ENCODE measurements at regions not wholly inside any gene's neighbourhood (a gene's known extent, or its start where the extent isn't known, plus 50 kb on each side); places are given as distances from the start of the nearest gene placed in this dataset.

- H3K9me3 ChIP-seq (ENCODE audit: control insufficient read depth, insufficient read depth, low read depth, low read length) = no peaks in the 10 kb centered on the region
- H3K9ac ChIP-seq (ENCODE audit: low read length) = no peak overlapping the region
- no peaks in the 10 kb centered on the region for H3K36me3 ChIP-seq (ENCODE audit: control insufficient read depth, insufficient read depth, low read length)
- H3K4me3 ChIP-seq (ENCODE audit: low read depth, low read length) = no peak overlapping the region
- peaks cover 30% of the 10 kb centered on the region for H3K27me3 ChIP-seq (ENCODE audit: control insufficient read depth, insufficient read depth, low read length)
- no peak overlapping the region for H3K27ac ChIP-seq (ENCODE audit: low read depth, low read length)
- no peaks in the 10 kb centered on the region for H3K4me1 ChIP-seq (ENCODE audit: control insufficient read depth, insufficient read depth, low read length)
Observed at GRCh38 chr3:74535281-74535680, 79.2 kb downstream of the CNTN3 start.

GRCh38 chr3:74534611-74535010, 79.8 kb downstream of the CNTN3 start:
- Histone ChIP-seq H3K27me3 (ENCODE audit: control insufficient read depth, insufficient read depth, low read length) (peaks cover 32% of the 10 kb centered on the region), H3K4me1 (ENCODE audit: control insufficient read depth, insufficient read depth, low read length) (no peaks in the 10 kb centered on the region), H3K27ac (ENCODE audit: low read depth, low read length) (no peak overlapping the region), H3K4me3 (ENCODE audit: low read depth, low read length) (no peak overlapping the region), H3K9me3 (ENCODE audit: control insufficient read depth, insufficient read depth, low read depth, low read length) (no peaks in the 10 kb centered on the region), H3K9ac (ENCODE audit: low read length) (no peak overlapping the region), H3K36me3 (ENCODE audit: control insufficient read depth, insufficient read depth, low read length) (no peaks in the 10 kb centered on the region)

- Histone ChIP-seq H3K36me3 (ENCODE audit: control insufficient read depth, insufficient read depth, low read length) (no peaks in the 10 kb centered on the region), H3K4me3 (ENCODE audit: low read depth, low read length) (no peak overlapping the region), H3K9ac (ENCODE audit: low read length) (no peak overlapping the region), H3K27me3 (ENCODE audit: control insufficient read depth, insufficient read depth, low read length) (peaks cover 30% of the 10 kb centered on the region), H3K27ac (ENCODE audit: low read depth, low read length) (no peak overlapping the region), H3K9me3 (ENCODE audit: control insufficient read depth, insufficient read depth, low read depth, low read length) (no peaks in the 10 kb centered on the region), H3K4me1 (ENCODE audit: control insufficient read depth, insufficient read depth, low read length) (no peaks in the 10 kb centered on the region)
Observed at GRCh38 chr3:74532446-74532845, 82.0 kb downstream of the CNTN3 start.

DNA sequence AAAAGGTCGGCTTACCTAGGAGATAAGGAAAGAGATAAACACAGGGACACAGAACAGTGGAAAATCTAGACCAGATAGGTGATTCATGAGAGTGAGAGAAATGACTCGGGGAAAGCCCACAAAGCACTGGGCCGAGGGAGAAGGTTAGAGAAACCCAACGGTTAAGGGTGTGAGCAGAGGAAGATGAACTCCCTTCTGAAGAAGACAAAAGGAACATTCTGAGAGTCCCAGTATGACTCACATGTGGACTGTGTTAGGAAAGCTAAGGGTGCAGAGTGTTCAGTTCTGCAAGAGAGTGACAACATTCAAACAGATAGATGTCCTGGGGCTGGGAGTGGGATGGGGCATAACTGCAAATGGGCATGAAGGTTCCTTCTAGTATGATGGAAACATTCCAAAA, 83.0 kb downstream of the CNTN3 start:
- Histone ChIP-seq H3K4me1 (ENCODE audit: control insufficient read depth, insufficient read depth, low read length) (no peaks in the 10 kb centered on the region), H3K9me3 (ENCODE audit: control insufficient read depth, insufficient read depth, low read depth, low read length) (no peaks in the 10 kb centered on the region), H3K4me3 (ENCODE audit: low read depth, low read length) (no peak overlapping the region), H3K27me3 (ENCODE audit: control insufficient read depth, insufficient read depth, low read length) (peaks cover 30% of the 10 kb centered on the region), H3K9ac (ENCODE audit: low read length) (no peak overlapping the region), H3K27ac (ENCODE audit: low read depth, low read length) (no peak overlapping the region), H3K36me3 (ENCODE audit: control insufficient read depth, insufficient read depth, low read length) (no peaks in the 10 kb centered on the region)

DNA sequence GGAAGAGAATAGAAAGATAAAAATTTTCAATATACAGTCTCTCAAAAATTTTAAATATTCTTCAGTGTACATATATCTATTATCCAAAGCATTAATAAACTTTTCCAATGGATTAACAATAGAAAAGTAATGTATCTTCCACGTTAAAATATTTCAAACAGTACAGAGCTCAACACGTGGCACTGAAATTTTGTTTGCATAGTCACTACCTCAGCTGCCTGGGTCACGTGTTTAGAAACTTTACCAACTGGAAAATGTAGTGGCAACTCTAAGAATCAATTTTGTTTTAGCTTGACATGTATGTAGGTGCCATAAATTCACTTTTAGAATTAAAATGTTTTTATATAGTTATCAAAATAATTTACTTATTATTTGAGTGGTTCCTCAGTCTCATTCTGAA, 85.3 kb downstream of the CNTN3 start:
- no peaks in the 10 kb centered on the region for H3K4me1 ChIP-seq (ENCODE audit: control insufficient read depth, insufficient read depth, low read length)
- H3K27ac ChIP-seq (ENCODE audit: low read depth, low read length) = no peak overlapping the region
- peaks cover 26% of the 10 kb centered on the region for H3K27me3 ChIP-seq (ENCODE audit: control insufficient read depth, insufficient read depth, low read length)
- no peak overlapping the region for H3K9ac ChIP-seq (ENCODE audit: low read length)
- no peak overlapping the region for H3K4me3 ChIP-seq (ENCODE audit: low read depth, low read length)
- H3K36me3 ChIP-seq (ENCODE audit: control insufficient read depth, insufficient read depth, low read length) = no peaks in the 10 kb centered on the region
- no peaks in the 10 kb centered on the region for H3K9me3 ChIP-seq (ENCODE audit: control insufficient read depth, insufficient read depth, low read depth, low read length)

DNA sequence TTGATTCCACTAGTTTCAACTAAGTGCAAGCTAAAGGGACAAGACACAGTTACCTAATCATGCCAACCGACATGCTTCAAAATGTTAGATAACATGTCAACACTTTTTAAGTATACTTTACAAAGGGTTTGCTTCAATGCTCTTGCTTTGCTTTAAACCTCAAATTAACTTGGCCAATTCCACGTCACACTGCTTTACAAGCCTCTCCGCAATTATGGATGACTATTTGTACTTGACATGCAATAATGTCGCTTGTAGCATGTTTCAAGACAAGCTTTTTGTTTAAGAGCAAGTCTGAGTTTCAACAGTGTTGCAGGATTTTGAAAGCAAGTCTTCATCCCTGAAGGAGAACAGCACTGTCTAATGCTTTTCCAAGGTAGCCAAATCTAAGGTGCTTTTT, 86.9 kb downstream of the CNTN3 start:
- Histone ChIP-seq H3K9ac (ENCODE audit: low read length) (no peak overlapping the region), H3K27ac (ENCODE audit: low read depth, low read length) (no peak overlapping the region), H3K9me3 (ENCODE audit: control insufficient read depth, insufficient read depth, low read depth, low read length) (no peaks in the 10 kb centered on the region), H3K27me3 (ENCODE audit: control insufficient read depth, insufficient read depth, low read length) (peaks cover 13% of the 10 kb centered on the region; the same call in 1 of the 2 replicates), H3K4me3 (ENCODE audit: low read depth, low read length) (no peak overlapping the region), H3K36me3 (ENCODE audit: control insufficient read depth, insufficient read depth, low read length) (no peaks in the 10 kb centered on the region), H3K4me1 (ENCODE audit: control insufficient read depth, insufficient read depth, low read length) (no peaks in the 10 kb centered on the region)

DNA sequence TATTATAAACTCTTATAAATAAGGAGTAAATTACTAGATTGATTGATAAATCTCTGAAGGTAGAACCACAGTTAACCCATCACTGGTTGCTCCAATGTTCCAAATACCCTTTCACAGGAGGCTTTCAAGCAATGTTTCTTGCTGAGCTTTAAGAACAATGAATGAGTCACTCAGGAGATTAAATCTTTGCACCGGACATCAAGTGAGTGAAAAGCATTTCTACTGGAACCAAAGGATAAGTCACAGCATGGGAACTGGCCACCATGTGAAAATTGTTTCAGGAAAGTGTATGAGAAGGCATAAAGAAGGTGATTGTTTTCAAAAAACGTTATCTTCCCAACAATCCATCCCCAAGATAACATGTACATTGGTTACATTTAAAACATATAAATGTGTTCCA, 90.6 kb downstream of the CNTN3 start:
- H3K27ac ChIP-seq (ENCODE audit: low read depth, low read length) = no peak overlapping the region
- H3K27me3 ChIP-seq (ENCODE audit: control insufficient read depth, insufficient read depth, low read length) = peaks cover 3% of the 10 kb centered on the region; the same call in 1 of the 2 replicates
- H3K4me1 ChIP-seq (ENCODE audit: control insufficient read depth, insufficient read depth, low read length) = no peaks in the 10 kb centered on the region
- no peaks in the 10 kb centered on the region for H3K36me3 ChIP-seq (ENCODE audit: control insufficient read depth, insufficient read depth, low read length)
- no peak overlapping the region for H3K9ac ChIP-seq (ENCODE audit: low read length)
- H3K9me3 ChIP-seq (ENCODE audit: control insufficient read depth, insufficient read depth, low read depth, low read length) = no peaks in the 10 kb centered on the region
- H3K4me3 ChIP-seq (ENCODE audit: low read depth, low read length) = no peak overlapping the region

DNA sequence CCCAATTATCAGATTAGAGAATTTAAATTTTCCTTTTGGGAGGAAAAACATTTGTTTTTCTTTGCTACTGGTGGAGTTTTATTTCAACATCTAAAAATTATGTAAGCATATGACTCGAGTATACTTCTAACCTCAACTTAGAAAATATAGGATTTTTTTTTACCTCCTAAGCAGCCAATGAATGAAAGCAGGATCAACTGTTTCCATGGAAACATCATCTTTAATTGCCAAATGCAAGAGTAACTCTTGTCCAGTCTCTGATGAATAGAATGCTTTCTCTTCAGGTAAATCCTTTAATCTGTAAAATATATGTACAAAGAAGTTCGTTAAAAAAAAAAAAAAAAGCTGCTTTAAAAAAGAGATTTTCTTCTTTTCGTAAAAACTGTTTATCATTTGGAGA, 93.6 kb downstream of the CNTN3 start:
- no peaks in the 10 kb centered on the region for H3K4me1 ChIP-seq (ENCODE audit: control insufficient read depth, insufficient read depth, low read length)
- H3K27ac ChIP-seq (ENCODE audit: low read depth, low read length) = no peak overlapping the region
- H3K9ac ChIP-seq (ENCODE audit: low read length) = no peak overlapping the region
- H3K27me3 ChIP-seq (ENCODE audit: control insufficient read depth, insufficient read depth, low read length) = no peaks in the 10 kb centered on the region
- H3K36me3 ChIP-seq (ENCODE audit: control insufficient read depth, insufficient read depth, low read length) = no peaks in the 10 kb centered on the region
- H3K9me3 ChIP-seq (ENCODE audit: control insufficient read depth, insufficient read depth, low read depth, low read length) = no peaks in the 10 kb centered on the region
- no peak overlapping the region for H3K4me3 ChIP-seq (ENCODE audit: low read depth, low read length)

GRCh38 chr3:74518610-74519009, 95.8 kb downstream of the CNTN3 start:
- H3K27ac ChIP-seq (ENCODE audit: low read depth, low read length) = no peak overlapping the region
- no peak overlapping the region for H3K4me3 ChIP-seq (ENCODE audit: low read depth, low read length)
- H3K36me3 ChIP-seq (ENCODE audit: control insufficient read depth, insufficient read depth, low read length) = no peaks in the 10 kb centered on the region
- H3K4me1 ChIP-seq (ENCODE audit: control insufficient read depth, insufficient read depth, low read length) = no peaks in the 10 kb centered on the region
- no peaks in the 10 kb centered on the region for H3K27me3 ChIP-seq (ENCODE audit: control insufficient read depth, insufficient read depth, low read length)
- no peaks in the 10 kb centered on the region for H3K9me3 ChIP-seq (ENCODE audit: control insufficient read depth, insufficient read depth, low read depth, low read length)
- H3K9ac ChIP-seq (ENCODE audit: low read length) = no peak overlapping the region

DNA sequence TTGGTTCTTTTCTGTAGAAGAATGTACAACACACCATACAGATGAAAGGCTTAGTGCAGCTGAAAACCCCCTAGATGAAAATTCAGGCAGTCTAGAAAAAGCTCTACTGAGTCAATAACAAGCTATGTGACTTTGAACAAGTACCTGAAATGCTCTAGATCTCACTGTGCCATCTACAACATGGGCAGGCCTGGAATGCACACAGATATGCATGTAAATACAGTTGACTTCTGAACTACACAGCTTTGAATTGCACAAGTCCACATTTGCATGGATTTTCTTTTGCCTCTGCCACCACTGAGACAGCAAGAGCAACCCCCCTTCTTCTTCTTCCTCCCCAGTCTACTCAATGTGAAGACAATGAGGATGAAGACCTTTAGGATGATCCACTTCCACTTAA, 98.4 kb downstream of the CNTN3 start:
- Histone ChIP-seq H3K36me3 (ENCODE audit: control insufficient read depth, insufficient read depth, low read length) (no peaks in the 10 kb centered on the region), H3K4me3 (ENCODE audit: low read depth, low read length) (no peak overlapping the region), H3K9me3 (ENCODE audit: control insufficient read depth, insufficient read depth, low read depth, low read length) (no peaks in the 10 kb centered on the region), H3K27me3 (ENCODE audit: control insufficient read depth, insufficient read depth, low read length) (no peaks in the 10 kb centered on the region), H3K27ac (ENCODE audit: low read depth, low read length) (no peak overlapping the region), H3K4me1 (ENCODE audit: control insufficient read depth, insufficient read depth, low read length) (no peaks in the 10 kb centered on the region), H3K9ac (ENCODE audit: low read length) (no peak overlapping the region)

- Histone ChIP-seq H3K27ac (ENCODE audit: low read depth, low read length) (no peak overlapping the region), H3K9me3 (ENCODE audit: control insufficient read depth, insufficient read depth, low read depth, low read length) (no peaks in the 10 kb centered on the region), H3K27me3 (ENCODE audit: control insufficient read depth, insufficient read depth, low read length) (no peaks in the 10 kb centered on the region), H3K4me1 (ENCODE audit: control insufficient read depth, insufficient read depth, low read length) (no peaks in the 10 kb centered on the region), H3K36me3 (ENCODE audit: control insufficient read depth, insufficient read depth, low read length) (no peaks in the 10 kb centered on the region), H3K4me3 (ENCODE audit: low read depth, low read length) (no peak overlapping the region), H3K9ac (ENCODE audit: low read length) (no peak overlapping the region)
Observed at GRCh38 chr3:74515451-74515850, 99.0 kb downstream of the CNTN3 start.

GRCh38 chr3:74511078-74511477, 103.4 kb downstream of the CNTN3 start:
- Histone ChIP-seq H3K27me3 (ENCODE audit: control insufficient read depth, insufficient read depth, low read length) (no peaks in the 10 kb centered on the region), H3K4me1 (ENCODE audit: control insufficient read depth, insufficient read depth, low read length) (no peaks in the 10 kb centered on the region), H3K9me3 (ENCODE audit: control insufficient read depth, insufficient read depth, low read depth, low read length) (no peaks in the 10 kb centered on the region), H3K9ac (ENCODE audit: low read length) (no peak overlapping the region), H3K4me3 (ENCODE audit: low read depth, low read length) (no peak overlapping the region), H3K27ac (ENCODE audit: low read depth, low read length) (no peak overlapping the region), H3K36me3 (ENCODE audit: control insufficient read depth, insufficient read depth, low read length) (no peaks in the 10 kb centered on the region)

All from HUES6 (cell line).